ENCODE measurements at regions not wholly inside any gene's neighbourhood (a gene's known extent, or its start where the extent isn't known, plus 50 kb on each side); places are given as distances from the start of the nearest gene placed in this dataset.

DNA sequence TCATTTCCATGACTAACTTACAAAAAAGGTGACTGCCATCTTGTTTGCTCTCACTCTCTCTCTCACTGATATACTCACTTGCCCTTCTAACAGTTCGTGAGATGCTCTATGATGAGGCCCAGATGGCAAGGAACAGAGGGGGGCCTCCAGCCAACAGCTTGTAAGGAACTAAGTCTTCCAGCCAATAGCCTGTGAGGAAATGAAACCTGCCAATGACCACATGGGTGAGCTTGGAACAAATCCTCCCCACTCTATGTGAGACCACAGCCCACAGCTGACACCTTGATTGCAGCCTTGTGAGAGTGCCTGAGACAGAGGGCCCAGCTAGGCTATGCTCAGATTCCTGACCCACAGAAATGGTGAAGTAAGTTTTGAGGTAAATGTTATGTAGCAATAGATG is 153.7 kb downstream of the HHIPL2 start:
- DNase-seq (no peak), FAIRE-seq (no peak)
- TF ChIP-seq, protein P1, sequence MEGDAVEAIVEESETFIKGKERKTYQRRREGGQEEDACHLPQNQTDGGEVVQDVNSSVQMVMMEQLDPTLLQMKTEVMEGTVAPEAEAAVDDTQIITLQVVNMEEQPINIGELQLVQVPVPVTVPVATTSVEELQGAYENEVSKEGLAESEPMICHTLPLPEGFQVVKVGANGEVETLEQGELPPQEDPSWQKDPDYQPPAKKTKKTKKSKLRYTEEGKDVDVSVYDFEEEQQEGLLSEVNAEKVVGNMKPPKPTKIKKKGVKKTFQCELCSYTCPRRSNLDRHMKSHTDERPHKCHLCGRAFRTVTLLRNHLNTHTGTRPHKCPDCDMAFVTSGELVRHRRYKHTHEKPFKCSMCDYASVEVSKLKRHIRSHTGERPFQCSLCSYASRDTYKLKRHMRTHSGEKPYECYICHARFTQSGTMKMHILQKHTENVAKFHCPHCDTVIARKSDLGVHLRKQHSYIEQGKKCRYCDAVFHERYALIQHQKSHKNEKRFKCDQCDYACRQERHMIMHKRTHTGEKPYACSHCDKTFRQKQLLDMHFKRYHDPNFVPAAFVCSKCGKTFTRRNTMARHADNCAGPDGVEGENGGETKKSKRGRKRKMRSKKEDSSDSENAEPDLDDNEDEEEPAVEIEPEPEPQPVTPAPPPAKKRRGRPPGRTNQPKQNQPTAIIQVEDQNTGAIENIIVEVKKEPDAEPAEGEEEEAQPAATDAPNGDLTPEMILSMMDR (IDR thresholded peaks at IDR 0.05; ENCODE audit: borderline replicate concordance, extremely low read depth, insufficient read depth), result no peak
- no peaks in the 10 kb centered on the region for H3K9me3 ChIP-seq (ENCODE audit: control insufficient read depth in 2 of 3, insufficient read depth in 1 of 3, low read length in 3 of 3)
- no peak overlapping the region for H3K4me3 ChIP-seq (ENCODE audit: low read length in 3 of 3)
- no peaks in the 10 kb centered on the region for H3K27me3 ChIP-seq (ENCODE audit: control insufficient read depth, insufficient read depth, low read length)
- H3K9ac ChIP-seq (ENCODE audit: low read length in 3 of 3), result no peak overlapping the region
- no peaks in the 10 kb centered on the region for H3K36me3 ChIP-seq (ENCODE audit: control insufficient read depth in 2 of 3, insufficient read depth in 3 of 3, low read length in 3 of 3)
- intact Hi-C loops (cut with DNase I), result no loop called here
- no peak overlapping the region for H3K27ac ChIP-seq (ENCODE audit: low read depth in 2 of 2, low read length in 2 of 2)
- H3K4me1 ChIP-seq (ENCODE audit: control insufficient read depth in 2 of 3, insufficient read depth in 2 of 3, low read depth in 1 of 3, low read length in 3 of 3), result no peaks in the 10 kb centered on the region

DNA sequence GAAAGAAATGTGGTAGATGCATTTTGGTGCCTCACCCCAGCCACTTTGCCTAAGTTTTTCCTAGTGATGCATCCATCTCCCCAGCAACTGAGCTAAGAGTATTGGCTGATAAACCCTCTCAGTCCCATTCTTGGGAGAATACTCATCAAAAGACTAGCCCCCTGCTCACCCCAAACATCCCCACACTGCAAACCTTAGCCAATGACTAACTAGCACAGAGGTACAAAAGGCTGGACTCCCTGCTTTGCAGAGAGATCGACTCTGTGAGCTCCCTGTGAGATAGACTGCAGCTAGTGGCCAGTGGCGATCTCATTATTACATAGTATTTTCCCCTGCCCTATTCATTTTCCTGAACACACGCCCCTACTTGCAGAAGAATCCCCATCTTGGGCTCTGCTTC is 155.3 kb downstream of the HHIPL2 start:
- Histone ChIP-seq H3K9ac (ENCODE audit: low read length in 3 of 3) (no peak overlapping the region), H3K9me3 (ENCODE audit: control insufficient read depth in 2 of 3, insufficient read depth in 1 of 3, low read length in 3 of 3) (no peaks in the 10 kb centered on the region), H3K4me1 (ENCODE audit: control insufficient read depth in 2 of 3, insufficient read depth in 2 of 3, low read depth in 1 of 3, low read length in 3 of 3) (no peaks in the 10 kb centered on the region), H3K27ac (ENCODE audit: low read depth in 2 of 2, low read length in 2 of 2) (no peak overlapping the region), H3K4me3 (ENCODE audit: low read length in 3 of 3) (no peak overlapping the region), H3K36me3 (ENCODE audit: control insufficient read depth in 2 of 3, insufficient read depth in 3 of 3, low read length in 3 of 3) (no peaks in the 10 kb centered on the region), H3K27me3 (ENCODE audit: control insufficient read depth, insufficient read depth, low read length) (no peaks in the 10 kb centered on the region)
- intact Hi-C loops (cut with DNase I), result no loop called here
- TF ChIP-seq, protein P1 (IDR thresholded peaks at IDR 0.05; ENCODE audit: borderline replicate concordance, extremely low read depth, insufficient read depth), result no peak
- no peak for FAIRE-seq
- no peak for DNase-seq

DNA sequence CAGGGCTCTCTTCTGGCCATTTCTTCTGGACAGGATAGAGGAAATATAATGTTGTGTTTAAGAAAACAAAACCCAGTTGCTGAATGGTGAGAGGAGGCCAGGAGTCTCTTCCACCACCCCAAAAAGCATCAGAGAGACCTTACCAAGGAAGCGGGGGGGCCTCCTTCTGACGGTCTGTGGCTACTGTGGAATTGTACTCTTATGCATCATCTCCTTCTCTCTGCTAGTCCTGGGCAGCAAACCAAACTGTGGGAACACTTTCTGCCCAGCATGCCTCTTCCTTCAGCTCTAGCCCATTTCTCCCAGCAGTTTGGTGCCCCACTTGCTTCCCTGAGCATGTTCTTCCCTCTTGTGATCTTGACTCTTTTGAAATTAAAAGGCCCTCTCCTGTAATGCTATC is 157.7 kb downstream of the HHIPL2 start:
- FAIRE-seq (no peak), DNase-seq (no peak)
- Histone ChIP-seq H3K27ac (ENCODE audit: low read depth in 2 of 2, low read length in 2 of 2) (no peak overlapping the region), H3K4me1 (ENCODE audit: control insufficient read depth in 2 of 3, insufficient read depth in 2 of 3, low read depth in 1 of 3, low read length in 3 of 3) (no peaks in the 10 kb centered on the region), H3K27me3 (ENCODE audit: control insufficient read depth, insufficient read depth, low read length) (no peaks in the 10 kb centered on the region), H3K4me3 (ENCODE audit: low read length in 3 of 3) (no peak overlapping the region), H3K9me3 (ENCODE audit: control insufficient read depth in 2 of 3, insufficient read depth in 1 of 3, low read length in 3 of 3) (no peaks in the 10 kb centered on the region), H3K9ac (ENCODE audit: low read length in 3 of 3) (no peak overlapping the region), H3K36me3 (ENCODE audit: control insufficient read depth in 2 of 3, insufficient read depth in 3 of 3, low read length in 3 of 3) (no peaks in the 10 kb centered on the region)
- TF ChIP-seq, protein P1 (IDR thresholded peaks at IDR 0.05; ENCODE audit: borderline replicate concordance, extremely low read depth, insufficient read depth), result no peak
- intact Hi-C loops (cut with DNase I), result no loop called here
